MCF 10A (cell line): ENCODE measurements at regions not wholly inside any gene's neighbourhood (a gene's known extent, or its start where the extent isn't known, plus 50 kb on each side); places are given as distances from the start of the nearest gene placed in this dataset.

Experiments
- BruUV-seq: library from RNA; stranded (reverse); fragments of 400-500 nt; replicated peaks from 2 replicates; lab custom pipeline; 2021; lab: Mats Ljungman, UMichigan
- CTCF ChIA-PET: fragments of 300-600 bp; sonication (Branson Sonifier 250); formaldehyde crosslinking; extraction: SDS; loops from one replicate; lab custom pipeline; 2021; ENCODE audit warnings: antibody characterized with exemption, inconsistent platforms; lab: Yijun Ruan, JAX
- POLR2A ChIA-PET: fragments of 300-600, 350-650 bp; sonication (Branson Sonifier 250); formaldehyde crosslinking; extraction: SDS; loops from one replicate; lab custom pipeline; 2020; ENCODE audit warnings: antibody characterized with exemption, inconsistent platforms; lab: Yijun Ruan, JAX
- DNase-seq: peaks from one replicate; pipeline ENCODE4 v3.0.0-alpha.2; 2018; ENCODE audit not compliant: unreplicated experiment
- H3K27ac Mint-ChIP-seq: one replicate; pipeline ENCODE4 v1.8.0; 2022; ENCODE audit warnings: mild to moderate bottlenecking, low read depth, mixed read lengths; ENCODE audit not compliant: unreplicated experiment
- H3K27me3 Mint-ChIP-seq: one replicate; pipeline ENCODE4 v1.8.0; 2022; ENCODE audit warnings: mixed read lengths; ENCODE audit not compliant: insufficient read depth, unreplicated experiment
- H3K36me3 Mint-ChIP-seq: one replicate; pipeline ENCODE4 v1.8.0; 2022; ENCODE audit warnings: mild to moderate bottlenecking, moderate library complexity, mixed read lengths; ENCODE audit not compliant: insufficient read depth, unreplicated experiment
- H3K4me1 Mint-ChIP-seq: one replicate; pipeline ENCODE4 v1.8.0; 2022; ENCODE audit warnings: mixed read lengths; ENCODE audit not compliant: insufficient read depth, unreplicated experiment
- H3K4me3 Mint-ChIP-seq: one replicate; pipeline ENCODE4 v1.8.0; 2022; ENCODE audit warnings: mild to moderate bottlenecking, moderate library complexity, mixed read lengths; ENCODE audit not compliant: unreplicated experiment
- H3K9me3 Mint-ChIP-seq: one replicate; pipeline ENCODE4 v1.8.0; 2022; ENCODE audit warnings: mixed read lengths; ENCODE audit not compliant: unreplicated experiment
- intact Hi-C: fragments of 100-400 bp; cut with micrococcal nuclease; formaldehyde crosslinking; loops from 2 replicates; pipeline ENCODE4 v1.14.1; 2022
- TF ChIP-seq, protein P1 (sequence below): fragments of 200-600 bp; IDR thresholded peaks from one replicate; pipeline ENCODE4 v1.8.0; 2022; ENCODE audit warnings: antibody characterized with exemption, mild to moderate bottlenecking; ENCODE audit not compliant: unreplicated experiment

GRCh38 chr18:72638376-72638775 lies 94.2 kb upstream of the CBLN2 start:
- no peaks in the 10 kb centered on the region for H3K36me3 Mint-ChIP-seq
- H3K27me3 Mint-ChIP-seq, result peaks cover 2% of the 10 kb centered on the region
- H3K27ac Mint-ChIP-seq, result no peak overlapping the region
- no peaks in the 10 kb centered on the region for H3K9me3 Mint-ChIP-seq
- POLR2A ChIA-PET, result interaction anchor here (0.6 to 1.3 kb wide), 2 partner anchors 55 to 171 kb away, joined by 3 read pairs; no protein-coding TSS in a partner anchor
- no peak overlapping the region for H3K4me3 Mint-ChIP-seq
- H3K4me1 Mint-ChIP-seq, result peaks cover 6% of the 10 kb centered on the region
- CTCF ChIA-PET, result interaction anchor here (0.7 kb wide), 2 partner anchors 36 to 1852 kb away, joined by 3 read pairs; no protein-coding TSS in a partner anchor
- TF ChIP-seq, protein P1, sequence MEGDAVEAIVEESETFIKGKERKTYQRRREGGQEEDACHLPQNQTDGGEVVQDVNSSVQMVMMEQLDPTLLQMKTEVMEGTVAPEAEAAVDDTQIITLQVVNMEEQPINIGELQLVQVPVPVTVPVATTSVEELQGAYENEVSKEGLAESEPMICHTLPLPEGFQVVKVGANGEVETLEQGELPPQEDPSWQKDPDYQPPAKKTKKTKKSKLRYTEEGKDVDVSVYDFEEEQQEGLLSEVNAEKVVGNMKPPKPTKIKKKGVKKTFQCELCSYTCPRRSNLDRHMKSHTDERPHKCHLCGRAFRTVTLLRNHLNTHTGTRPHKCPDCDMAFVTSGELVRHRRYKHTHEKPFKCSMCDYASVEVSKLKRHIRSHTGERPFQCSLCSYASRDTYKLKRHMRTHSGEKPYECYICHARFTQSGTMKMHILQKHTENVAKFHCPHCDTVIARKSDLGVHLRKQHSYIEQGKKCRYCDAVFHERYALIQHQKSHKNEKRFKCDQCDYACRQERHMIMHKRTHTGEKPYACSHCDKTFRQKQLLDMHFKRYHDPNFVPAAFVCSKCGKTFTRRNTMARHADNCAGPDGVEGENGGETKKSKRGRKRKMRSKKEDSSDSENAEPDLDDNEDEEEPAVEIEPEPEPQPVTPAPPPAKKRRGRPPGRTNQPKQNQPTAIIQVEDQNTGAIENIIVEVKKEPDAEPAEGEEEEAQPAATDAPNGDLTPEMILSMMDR, result no peak
- peak; percentile 19 for DNase-seq
- intact Hi-C loops, result no loop called here
- no TSS peak for BruUV-seq

DNA sequence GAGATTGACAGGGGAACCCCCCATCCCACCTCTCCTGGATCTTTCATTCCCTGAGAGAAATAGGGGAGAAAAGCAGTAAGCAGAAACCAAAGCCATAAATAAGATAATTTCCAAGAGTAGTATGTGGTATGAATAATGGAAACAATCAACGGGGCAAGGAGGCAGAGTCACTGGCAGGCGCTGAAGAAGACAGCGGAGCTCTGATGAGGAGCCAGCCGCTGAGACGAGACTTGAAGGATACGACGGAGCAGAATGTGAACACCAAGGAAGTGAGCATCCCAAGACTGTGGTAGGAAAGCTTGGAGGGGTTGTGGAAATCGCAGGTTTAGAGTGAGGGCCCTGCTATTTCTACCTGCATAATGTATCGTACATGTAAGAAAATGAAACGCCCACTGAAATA lies 93.6 kb upstream of the CBLN2 start:
- Mint-ChIP-seq H3K27ac (no peak overlapping the region), H3K36me3 (no peaks in the 10 kb centered on the region), H3K9me3 (no peaks in the 10 kb centered on the region), H3K4me3 (no peak overlapping the region), H3K4me1 (peaks cover 6% of the 10 kb centered on the region), H3K27me3 (peaks cover 8% of the 10 kb centered on the region)
- BruUV-seq, result no TSS peak
- DNase-seq, result no peak
- POLR2A ChIA-PET, result interaction anchor here (1.3 kb wide), 1 partner anchor 54 kb away, joined by 3 read pairs; no protein-coding TSS in a partner anchor
- intact Hi-C loops, result no loop called here
- TF ChIP-seq, protein P1, result no peak
- CTCF ChIA-PET, result no interaction called here

DNA sequence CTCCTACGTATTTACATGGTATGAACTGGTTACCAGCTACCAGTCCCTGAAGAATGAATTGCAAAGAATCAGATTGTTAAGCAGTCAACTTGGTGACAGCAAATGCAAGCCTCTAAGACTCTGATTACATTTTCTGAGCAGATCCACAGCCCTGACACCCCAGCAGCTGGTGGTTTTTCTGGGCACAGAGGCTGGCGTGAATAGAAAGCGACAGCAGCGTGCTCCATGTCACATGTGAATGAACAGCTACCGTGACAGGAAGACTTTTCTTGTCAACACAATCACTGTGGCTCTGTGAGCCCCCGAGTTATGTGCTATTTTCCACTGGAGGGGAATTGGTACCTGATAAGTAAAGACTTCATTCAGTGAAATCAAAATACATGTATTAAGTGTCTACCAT lies 93.2 kb upstream of the CBLN2 start:
- Mint-ChIP-seq H3K27ac (no peak overlapping the region), H3K36me3 (no peaks in the 10 kb centered on the region), H3K9me3 (no peaks in the 10 kb centered on the region), H3K4me3 (no peak overlapping the region), H3K4me1 (peaks cover 6% of the 10 kb centered on the region), H3K27me3 (peaks cover 13% of the 10 kb centered on the region)
- POLR2A ChIA-PET, result interaction anchor here (1.3 kb wide), 1 partner anchor 54 kb away, joined by 3 read pairs; no protein-coding TSS in a partner anchor
- intact Hi-C loops, result no loop called here
- DNase-seq, result no peak
- CTCF ChIA-PET, result no interaction called here
- BruUV-seq, result no TSS peak
- TF ChIP-seq, protein P1, result no peak

GRCh38 chr18:72636611-72637010 lies 92.5 kb upstream of the CBLN2 start:
- no peak overlapping the region for H3K4me3 Mint-ChIP-seq
- no peaks in the 10 kb centered on the region for H3K9me3 Mint-ChIP-seq
- H3K27ac Mint-ChIP-seq, result no peak overlapping the region
- intact Hi-C loops, result no loop called here
- no TSS peak for BruUV-seq
- peaks cover 19% of the 10 kb centered on the region for H3K27me3 Mint-ChIP-seq
- TF ChIP-seq, protein P1, result no peak
- ChIA-PET CTCF (no interaction called here), POLR2A (no interaction called here)
- no peaks in the 10 kb centered on the region for H3K36me3 Mint-ChIP-seq
- no peak for DNase-seq
- H3K4me1 Mint-ChIP-seq, result peaks cover 6% of the 10 kb centered on the region
